ENCODE measurements at regions not wholly inside any gene's neighbourhood (a gene's known extent, or its start where the extent isn't known, plus 50 kb on each side); places are given as distances from the start of the nearest gene placed in this dataset.

DNA sequence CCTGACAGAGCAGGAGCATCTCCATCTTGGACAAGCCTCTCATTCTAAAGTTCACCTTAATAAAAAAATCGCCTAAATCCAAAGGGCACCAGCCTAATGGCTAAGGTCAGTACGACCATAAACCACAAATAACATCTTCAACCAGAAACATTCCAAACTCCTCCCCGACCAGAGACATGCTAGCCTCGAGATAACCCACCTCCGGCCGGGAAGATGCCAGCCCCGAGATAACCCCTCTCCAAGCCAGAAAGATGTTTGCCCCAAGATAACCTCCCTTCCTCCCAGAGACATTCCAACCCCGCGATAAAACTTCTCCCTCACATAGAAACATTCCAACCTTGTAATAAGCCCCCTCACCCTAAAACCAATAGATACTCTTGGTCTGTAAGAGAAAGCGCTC lies 86.8 kb upstream of the PKP2 start:
- Histone ChIP-seq H3K4me1 (no peaks in the 10 kb centered on the region), H3K9me3 (ENCODE audit: low read depth) (no peaks in the 10 kb centered on the region), H3K27ac (no peak overlapping the region), H3K27me3 (no peaks in the 10 kb centered on the region), H2AFZ (replicated peaks) (no peak overlapping the region), H4K20me1 (ENCODE audit: low read depth) (no peaks in the 10 kb centered on the region), H3K4me3 (no peak overlapping the region), H3F3A (ENCODE audit: low read depth) (no peaks in the 10 kb centered on the region), H3K36me3 (no peaks in the 10 kb centered on the region), H3K4me2 (no peak overlapping the region), H3K9ac (no peak overlapping the region), H3K79me2 (ENCODE audit: low read depth) (no peaks in the 10 kb centered on the region)
- Mint-ChIP-seq H3K27ac (no peak overlapping the region), H3K4me3 (no peak overlapping the region), H3K36me3 (no peaks in the 10 kb centered on the region), H3K27me3 (ENCODE audit: insufficient read depth, low read depth) (peaks cover 2% of the 10 kb centered on the region), H3K4me1 (peaks cover 9% of the 10 kb centered on the region), H3K9me3 (peaks cover 5% of the 10 kb centered on the region)
- DNase-seq (ENCODE audit: low spot score), result no peak
- TF ChIP-seq EZH2 (IDR thresholded peaks at IDR 0.05), result no peak
- TF ChIP-seq EZH2phosphoT487 (IDR thresholded peaks at IDR 0.05), result no peak
- TF ChIP-seq CTCF (IDR thresholded peaks at IDR 0.05), result no peak

GRCh38 chr12:32981139-32981538 lies 84.6 kb upstream of the PKP2 start:
- Histone ChIP-seq H3F3A (ENCODE audit: low read depth) (no peaks in the 10 kb centered on the region), H3K27ac (no peak overlapping the region), H3K9ac (no peak overlapping the region), H3K36me3 (no peaks in the 10 kb centered on the region), H3K4me3 (no peak overlapping the region), H4K20me1 (ENCODE audit: low read depth) (no peaks in the 10 kb centered on the region), H2AFZ (replicated peaks) (no peak overlapping the region), H3K27me3 (no peaks in the 10 kb centered on the region), H3K4me1 (no peaks in the 10 kb centered on the region), H3K9me3 (ENCODE audit: low read depth) (no peaks in the 10 kb centered on the region), H3K79me2 (ENCODE audit: low read depth) (no peaks in the 10 kb centered on the region), H3K4me2 (no peak overlapping the region)
- H3K9me3 Mint-ChIP-seq, result peaks cover 5% of the 10 kb centered on the region
- no peak for DNase-seq (ENCODE audit: low spot score)
- H3K4me1 Mint-ChIP-seq, result peaks cover 5% of the 10 kb centered on the region
- H3K27ac Mint-ChIP-seq, result no peak overlapping the region
- H3K4me3 Mint-ChIP-seq, result no peak overlapping the region
- H3K27me3 Mint-ChIP-seq (ENCODE audit: insufficient read depth, low read depth), result peaks cover 2% of the 10 kb centered on the region
- no peaks in the 10 kb centered on the region for H3K36me3 Mint-ChIP-seq
- TF ChIP-seq CTCF (IDR thresholded peaks at IDR 0.05) (no peak), EZH2phosphoT487 (IDR thresholded peaks at IDR 0.05) (no peak), EZH2 (IDR thresholded peaks at IDR 0.05) (no peak)

GRCh38 chr12:32975122-32975521 lies 78.5 kb upstream of the PKP2 start:
- no peak overlapping the region for H3K4me3 ChIP-seq
- peaks cover 5% of the 10 kb centered on the region for H3K4me1 Mint-ChIP-seq
- H3K9me3 Mint-ChIP-seq, result no peaks in the 10 kb centered on the region
- no peak overlapping the region for H3K9ac ChIP-seq
- H4K20me1 ChIP-seq (ENCODE audit: low read depth), result no peaks in the 10 kb centered on the region
- no peaks in the 10 kb centered on the region for H3F3A ChIP-seq (ENCODE audit: low read depth)
- H2AFZ ChIP-seq (replicated peaks), result no peak overlapping the region
- no peaks in the 10 kb centered on the region for H3K36me3 Mint-ChIP-seq
- no peaks in the 10 kb centered on the region for H3K79me2 ChIP-seq (ENCODE audit: low read depth)
- TF ChIP-seq CTCF (IDR thresholded peaks at IDR 0.05), result no peak
- no peak for TF ChIP-seq EZH2 (IDR thresholded peaks at IDR 0.05)
- TF ChIP-seq EZH2phosphoT487 (IDR thresholded peaks at IDR 0.05), result no peak
- no peak overlapping the region for H3K4me3 Mint-ChIP-seq
- no peak for DNase-seq (ENCODE audit: low spot score)
- H3K27ac ChIP-seq, result no peak overlapping the region
- no peak overlapping the region for H3K4me2 ChIP-seq
- H3K27ac Mint-ChIP-seq, result no peak overlapping the region
- no peaks in the 10 kb centered on the region for H3K27me3 ChIP-seq
- no peaks in the 10 kb centered on the region for H3K36me3 ChIP-seq
- no peaks in the 10 kb centered on the region for H3K9me3 ChIP-seq (ENCODE audit: low read depth)
- no peaks in the 10 kb centered on the region for H3K4me1 ChIP-seq
- peaks cover under 1% of the 10 kb centered on the region for H3K27me3 Mint-ChIP-seq (ENCODE audit: insufficient read depth, low read depth)

All from neural progenitor cell (in vitro differentiated cells).